HG02943 (cell line): ENCODE measurements at regions not wholly inside any gene's neighbourhood (a gene's known extent, or its start where the extent isn't known, plus 50 kb on each side); places are given as distances from the start of the nearest gene placed in this dataset.

Experiments used
- ATAC-seq: cut with Tn5 transposase; IDR thresholded peaks from one replicate; pipeline ENCODE4 v1.9.1; 2021; ENCODE audit warnings: mild to moderate bottlenecking, low read depth, moderate library complexity; ENCODE audit not compliant: unreplicated experiment

GRCh38 chr20:11755071-11755841 is 162.4 kb upstream of the BTBD3 start:
- ATAC-seq, result no peak

- no peak for ATAC-seq
These were observed 156.2 kb upstream of the BTBD3 start for GRCh38 chr20:11761497-11761896.

GRCh38 chr20:11766961-11767360 is 150.7 kb upstream of the BTBD3 start:
- ATAC-seq, result no peak

- ATAC-seq, result no peak
These were observed 147.9 kb upstream of the BTBD3 start for GRCh38 chr20:11769825-11770224.

GRCh38 chr20:11772226-11772730 is 145.4 kb upstream of the BTBD3 start:
- ATAC-seq, result no peak

GRCh38 chr20:11776687-11777086 is 141.0 kb upstream of the BTBD3 start:
- no peak for ATAC-seq

GRCh38 chr20:11777387-11778205 is 140.1 kb upstream of the BTBD3 start:
- ATAC-seq, result no peak

GRCh38 chr20:11778206-11778570 is 139.5 kb upstream of the BTBD3 start:
- no peak for ATAC-seq

GRCh38 chr20:11780765-11781369 is 136.8 kb upstream of the BTBD3 start:
- ATAC-seq, result no peak

- no peak for ATAC-seq
These were observed 134.4 kb upstream of the BTBD3 start for GRCh38 chr20:11783102-11783850.

GRCh38 chr20:11785885-11786507 is 131.7 kb upstream of the BTBD3 start:
- ATAC-seq, result no peak

GRCh38 chr20:11790046-11790445 is 127.6 kb upstream of the BTBD3 start:
- ATAC-seq, result no peak

GRCh38 chr20:11791316-11791715 is 126.4 kb upstream of the BTBD3 start:
- ATAC-seq, result no peak

GRCh38 chr20:11791835-11792567 is 125.7 kb upstream of the BTBD3 start:
- no peak for ATAC-seq

GRCh38 chr20:11792568-11792953 is 125.1 kb upstream of the BTBD3 start:
- ATAC-seq, result no peak

- no peak for ATAC-seq
These were observed 123.2 kb upstream of the BTBD3 start for GRCh38 chr20:11794525-11794924.

- no peak for ATAC-seq
These were observed 122.5 kb upstream of the BTBD3 start for GRCh38 chr20:11795071-11795615.

- no peak for ATAC-seq
These were observed 121.7 kb upstream of the BTBD3 start for GRCh38 chr20:11796026-11796425.

GRCh38 chr20:11797156-11797555 is 120.5 kb upstream of the BTBD3 start:
- ATAC-seq, result no peak
